IPS-18c (cell line): ENCODE measurements at regions not wholly inside any gene's neighbourhood (a gene's known extent, or its start where the extent isn't known, plus 50 kb on each side); places are given as distances from the start of the nearest gene placed in this dataset.

Experiments
- H3K4me3 ChIP-seq: 2 replicates; pipeline ENCODE4 v1.7.0; 2013; ENCODE audit warnings: low read depth, mild to moderate bottlenecking, low read length, moderate library complexity; ENCODE audit not compliant: insufficient read depth
- H3K9me3 ChIP-seq: one replicate; pipeline ENCODE4 v1.6.1; 2013; ENCODE audit warnings: mild to moderate bottlenecking, low read length, moderate library complexity; ENCODE audit not compliant: control insufficient read depth, insufficient read depth

- H3K4me3 ChIP-seq: no peak overlapping the region
- peaks cover 8% of the 10 kb centered on the region for H3K9me3 ChIP-seq
Measured at GRCh38 chrX:45264865-45265264, 64.2 kb upstream of the DIPK2B start.

GRCh38 chrX:45261471-45261870 lies 60.8 kb upstream of the DIPK2B start:
- H3K9me3 ChIP-seq: peaks cover 12% of the 10 kb centered on the region
- H3K4me3 ChIP-seq: no peak overlapping the region

- no peak overlapping the region for H3K4me3 ChIP-seq
- peaks cover 12% of the 10 kb centered on the region for H3K9me3 ChIP-seq
Measured at GRCh38 chrX:45261005-45261404, 60.3 kb upstream of the DIPK2B start.

GRCh38 chrX:45258731-45259402 lies 58.2 kb upstream of the DIPK2B start:
- peaks cover 7% of the 10 kb centered on the region for H3K9me3 ChIP-seq

More at GRCh38 chrX:45258731-45259402, 58.2 kb upstream of the DIPK2B start:
- H3K4me3 ChIP-seq: no peak overlapping the region
